NCI-H187 treated with DMSO at 0.1 percent for 48 hours (cell line): ENCODE measurements at regions not wholly inside any gene's neighbourhood (a gene's known extent, or its start where the extent isn't known, plus 50 kb on each side); places are given as distances from the start of the nearest gene placed in this dataset.
A peak's percentile ranks its signal among the peaks of the same experiment; 100 is the strongest.

Experiments used
- DNase-seq: peaks from one replicate; lab custom pipeline; 2025; lab: John Stamatoyannopoulos, UW

GRCh38 chr3:24937228-24937627 is 442.6 kb upstream of the THRB start:
- no peak for DNase-seq

GRCh38 chr3:24937780-24938179 is 443.1 kb upstream of the THRB start:
- no peak for DNase-seq

GRCh38 chr3:24943961-24944360 is 449.3 kb upstream of the THRB start:
- DNase-seq, result no peak

- no peak for DNase-seq
These were observed 450.3 kb upstream of the THRB start for GRCh38 chr3:24944805-24945520.

GRCh38 chr3:24945563-24945962 is 450.9 kb upstream of the THRB start:
- DNase-seq, result no peak

- no peak for DNase-seq
These were observed 452.5 kb upstream of the THRB start for GRCh38 chr3:24947103-24947502.

GRCh38 chr3:24951180-24951579 is 456.5 kb upstream of the THRB start:
- DNase-seq, result no peak

- DNase-seq, result no peak
These were observed 457.7 kb upstream of the THRB start for GRCh38 chr3:24952388-24952787.

- no peak for DNase-seq
These were observed 458.6 kb upstream of the THRB start for GRCh38 chr3:24953060-24953771.

GRCh38 chr3:24956613-24957012 is 462.0 kb upstream of the THRB start:
- no peak for DNase-seq

GRCh38 chr3:24958271-24958670 is 463.6 kb upstream of the THRB start:
- DNase-seq, result no peak

- no peak for DNase-seq
These were observed 464.3 kb upstream of the THRB start for GRCh38 chr3:24958910-24959447.

GRCh38 chr3:24963762-24964625 is 464.1 kb upstream of the RARB start:
- peak; percentile 7 for DNase-seq

GRCh38 chr3:24965706-24966385 is 462.2 kb upstream of the RARB start:
- DNase-seq, result no peak

- no peak for DNase-seq
These were observed 460.0 kb upstream of the RARB start for GRCh38 chr3:24968036-24968435.

- DNase-seq, result no peak
These were observed 455.6 kb upstream of the RARB start for GRCh38 chr3:24972491-24972890.

GRCh38 chr3:24981309-24981708 is 446.8 kb upstream of the RARB start:
- DNase-seq, result no peak

GRCh38 chr3:24981924-24982323 is 446.1 kb upstream of the RARB start:
- no peak for DNase-seq

- DNase-seq, result no peak
These were observed 442.4 kb upstream of the RARB start for GRCh38 chr3:24985668-24986067.

GRCh38 chr3:24986612-24987011 is 441.5 kb upstream of the RARB start:
- DNase-seq, result no peak

GRCh38 chr3:24999357-24999756 is 428.7 kb upstream of the RARB start:
- DNase-seq, result no peak
